ENCODE measurements at regions not wholly inside any gene's neighbourhood (a gene's known extent, or its start where the extent isn't known, plus 50 kb on each side); places are given as distances from the start of the nearest gene placed in this dataset.
A peak's percentile ranks its signal among the peaks of the same experiment; 100 is the strongest.

DNA sequence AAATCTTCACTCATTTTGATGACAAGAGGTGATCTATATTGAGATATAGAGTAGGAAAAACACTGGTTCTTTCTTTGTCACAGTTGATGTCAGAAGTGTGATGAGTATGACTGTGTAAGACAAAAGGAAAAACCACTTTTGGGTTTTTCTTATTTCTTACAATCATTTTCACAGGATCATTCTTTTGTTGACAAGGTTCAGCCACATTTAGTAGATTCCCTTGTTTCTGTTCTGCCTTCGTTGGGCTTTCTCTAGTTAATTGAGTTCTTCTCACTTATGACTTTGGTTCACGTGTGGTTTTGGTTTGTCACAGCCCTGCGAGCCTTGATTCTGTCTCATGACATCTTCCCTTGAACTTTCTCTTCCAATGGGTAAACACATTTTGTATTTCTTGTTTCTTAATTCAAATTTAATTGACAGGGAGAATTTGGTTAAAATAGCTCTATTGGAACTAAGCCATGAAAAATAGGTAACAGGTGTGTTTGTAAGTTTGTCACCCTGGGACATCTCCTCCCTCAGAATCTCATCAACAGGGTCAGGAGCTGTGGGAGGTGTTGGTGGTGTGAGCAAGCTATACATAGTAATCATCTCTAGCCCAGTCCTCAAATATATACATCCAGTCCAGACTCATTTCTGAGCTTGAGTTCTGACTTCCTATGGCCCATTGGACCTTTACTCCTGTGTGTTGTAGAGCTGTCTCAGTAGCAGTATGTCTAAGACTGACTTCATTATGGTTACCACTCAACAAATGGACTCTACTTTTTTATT, 255.3 kb downstream of the BMP4 start:
- no peak for TF ChIP-seq TAF1 (IDR thresholded peaks at IDR 0.05; ENCODE audit: low read depth, low read length)
- no peak for TF ChIP-seq POLR2A (IDR thresholded peaks at IDR 0.05; ENCODE audit: low read depth, low read length)
- TF ChIP-seq SPI1 (IDR thresholded peaks at IDR 0.05; ENCODE audit: low read depth, low read length) = 0 out of 2 replicates have a peak, but pooled peaks have one; percentile 23
